KMS-11 (cell line): ENCODE measurements at regions not wholly inside any gene's neighbourhood (a gene's known extent, or its start where the extent isn't known, plus 50 kb on each side); places are given as distances from the start of the nearest gene placed in this dataset.
"Not testable (repeated sequence)": the region's sequence is repeated elsewhere in the genome, so short reads cannot be mapped to it uniquely, and the experiment has no call there.

Experiments
- H2AFZ ChIP-seq: fragments of 200-600 bp; sonication (generic); 2 replicates; pipeline ENCODE4 v1.6.1; 2016; ENCODE audit warnings: antibody characterized with exemption, mixed run types, low read depth
- H3K27ac ChIP-seq: fragments of 200-600 bp; sonication (generic); 2 replicates; pipeline ENCODE4 v1.6.1; 2016; ENCODE audit warnings: mild to moderate bottlenecking, mixed run types
- H3K27me3 ChIP-seq: fragments of 200-600 bp; sonication (generic); 2 replicates; pipeline ENCODE4 v1.6.1; 2017; ENCODE audit warnings: mild to moderate bottlenecking, low read depth, mixed run types, moderate library complexity; ENCODE audit not compliant: insufficient read depth
- H3K36me3 ChIP-seq: fragments of 200-600 bp; sonication (generic); 2 replicates; pipeline ENCODE4 v1.6.1; 2017; ENCODE audit warnings: mild to moderate bottlenecking, mixed run types; ENCODE audit not compliant: insufficient read depth
- H3K4me1 ChIP-seq: fragments of 200-600 bp; sonication (generic); 2 replicates; pipeline ENCODE4 v1.6.1; 2016; ENCODE audit warnings: mild to moderate bottlenecking, low read depth, mixed run types; ENCODE audit not compliant: poor library complexity, severe bottlenecking
- H3K4me2 ChIP-seq: fragments of 200-600 bp; sonication (generic); 2 replicates; pipeline ENCODE4 v1.7.0; 2016; ENCODE audit warnings: mild to moderate bottlenecking, mixed run types
- H3K4me3 ChIP-seq: fragments of 200-600 bp; sonication (generic); IDR thresholded peaks from 2 replicates; pipeline ENCODE4 v1.6.1; 2017; ENCODE audit warnings: low read depth, low read length, mixed read lengths; ENCODE audit not compliant: insufficient read depth
- H3K79me2 ChIP-seq: fragments of 200-600 bp; sonication (generic); 2 replicates; pipeline ENCODE4 v1.6.1; 2016; ENCODE audit warnings: low read depth, mixed run types; ENCODE audit not compliant: insufficient read depth
- H3K9ac ChIP-seq: fragments of 200-600 bp; sonication (generic); 2 replicates; pipeline ENCODE4 v1.6.1; 2016; ENCODE audit warnings: mild to moderate bottlenecking, mixed run types
- H4K20me1 ChIP-seq: fragments of 200-600 bp; sonication (generic); 2 replicates; pipeline ENCODE4 v1.6.1; 2016; ENCODE audit warnings: mild to moderate bottlenecking, mixed run types; ENCODE audit not compliant: insufficient read depth
- CTCF ChIP-seq: fragments of 200-600 bp; sonication (generic); conservative IDR thresholded peaks from 2 replicates; pipeline ENCODE4 v1.6.1; 2017; ENCODE audit warnings: low read depth, mild to moderate bottlenecking, antibody characterized with exemption, low read length, moderate library complexity, mixed read lengths

DNA sequence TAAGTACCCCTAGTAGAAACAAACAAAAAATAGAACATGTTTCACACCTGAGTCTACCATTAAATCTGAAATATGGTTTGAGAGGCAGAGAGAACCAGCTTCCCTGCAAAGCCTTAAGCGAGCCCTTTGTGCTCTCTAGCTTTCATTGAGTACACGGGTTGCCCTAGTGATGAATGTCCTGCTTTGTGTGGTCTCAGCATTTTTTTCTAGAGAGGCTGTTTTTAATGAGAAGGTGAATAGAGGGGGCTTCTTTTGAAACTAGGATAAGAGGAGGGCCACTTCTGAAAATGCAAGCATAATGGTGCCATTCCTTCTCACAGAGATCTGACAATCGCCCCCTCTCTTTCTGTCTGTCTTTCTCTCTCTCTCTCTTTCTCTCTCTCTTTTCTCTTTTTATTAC, 131.3 kb downstream of the MACIR start:
- H3K36me3 ChIP-seq: no peaks in the 10 kb centered on the region
- H4K20me1 ChIP-seq: no peaks in the 10 kb centered on the region
- H3K27ac ChIP-seq: no peak overlapping the region
- H3K4me1 ChIP-seq: peaks cover 15% of the 10 kb centered on the region
- no peak overlapping the region for H3K4me2 ChIP-seq
- H3K79me2 ChIP-seq: no peaks in the 10 kb centered on the region
- no peak overlapping the region for H2AFZ ChIP-seq
- no peak overlapping the region for H3K9ac ChIP-seq
- H3K4me3 ChIP-seq: no peak overlapping the region
- no peaks in the 10 kb centered on the region for H3K27me3 ChIP-seq
- TF ChIP-seq CTCF: no peak

- Histone ChIP-seq H3K9ac (no peak overlapping the region), H3K4me2 (no peak overlapping the region), H3K4me1 (peaks cover 15% of the 10 kb centered on the region), H4K20me1 (no peaks in the 10 kb centered on the region), H2AFZ (no peak overlapping the region), H3K27me3 (no peaks in the 10 kb centered on the region), H3K36me3 (no peaks in the 10 kb centered on the region), H3K27ac (no peak overlapping the region), H3K79me2 (no peaks in the 10 kb centered on the region), H3K4me3 (no peak overlapping the region)
- TF ChIP-seq CTCF: no peak
Observed at GRCh38 chr5:103389357-103389756, 130.8 kb downstream of the MACIR start.

DNA sequence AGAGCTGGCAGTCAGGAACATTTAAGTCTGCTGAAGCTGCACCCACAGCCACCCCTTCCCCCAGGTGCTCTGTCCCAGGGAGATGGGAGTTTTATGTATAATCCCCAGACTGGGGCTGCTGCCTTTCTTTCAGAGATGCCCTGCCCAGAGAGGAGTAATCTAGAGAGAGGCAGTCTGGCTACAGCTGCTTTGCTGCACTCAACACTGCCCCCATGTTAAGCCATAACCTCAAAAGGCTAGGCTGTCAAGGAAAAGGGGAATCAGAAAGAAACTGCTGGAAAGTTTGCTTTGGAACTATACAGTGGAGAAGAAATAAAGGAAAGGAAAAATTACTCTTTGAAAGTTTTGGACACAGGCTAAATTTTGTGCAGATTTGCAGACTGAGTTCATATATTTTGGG, 127.2 kb downstream of the MACIR start:
- H3K4me3 ChIP-seq: no peak overlapping the region
- H3K4me1 ChIP-seq: no peaks in the 10 kb centered on the region
- H4K20me1 ChIP-seq: no peaks in the 10 kb centered on the region
- H3K79me2 ChIP-seq: no peaks in the 10 kb centered on the region
- no peak overlapping the region for H2AFZ ChIP-seq
- no peak overlapping the region for H3K4me2 ChIP-seq
- H3K27ac ChIP-seq: no peak overlapping the region
- H3K9ac ChIP-seq: no peak overlapping the region
- no peaks in the 10 kb centered on the region for H3K27me3 ChIP-seq
- H3K36me3 ChIP-seq: no peaks in the 10 kb centered on the region
- TF ChIP-seq CTCF: no peak

DNA sequence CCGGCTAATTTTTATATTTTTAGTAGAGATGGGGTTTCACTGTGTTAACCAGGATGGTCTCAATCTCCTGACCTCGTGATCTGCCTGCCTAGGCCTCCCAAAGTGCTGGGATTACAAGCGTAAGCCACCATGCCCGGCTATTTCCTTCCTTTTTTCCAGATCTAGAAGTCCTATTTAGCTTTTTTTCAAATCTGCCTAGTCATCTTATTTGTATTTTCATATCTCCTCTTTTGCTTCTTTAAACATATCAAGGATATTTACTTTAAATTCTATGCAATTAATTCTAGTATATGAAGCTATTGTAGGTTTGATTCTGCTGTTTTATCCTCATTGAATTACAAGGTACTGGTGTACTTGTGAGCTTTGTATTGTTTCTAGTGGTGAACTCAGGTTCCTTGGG, 119.1 kb downstream of the MACIR start:
- not testable (repeated sequence) for H3K27me3 ChIP-seq, H3K36me3 ChIP-seq, H3K79me2 ChIP-seq, H3K4me3 ChIP-seq, H3K4me1 ChIP-seq, H2AFZ ChIP-seq, H3K9ac ChIP-seq, H4K20me1 ChIP-seq, H3K4me2 ChIP-seq, H3K27ac ChIP-seq

GRCh38 chr5:103375863-103376591, 117.5 kb downstream of the MACIR start:
- H3K4me2 ChIP-seq: no peak overlapping the region
- no peaks in the 10 kb centered on the region for H3K27me3 ChIP-seq
- no peak overlapping the region for H3K4me3 ChIP-seq
- no peaks in the 10 kb centered on the region for H3K4me1 ChIP-seq
- H3K36me3 ChIP-seq: no peaks in the 10 kb centered on the region
- no peak for TF ChIP-seq CTCF
- H2AFZ ChIP-seq: no peak overlapping the region
- H3K9ac ChIP-seq: no peak overlapping the region
- no peaks in the 10 kb centered on the region for H4K20me1 ChIP-seq
- H3K79me2 ChIP-seq: no peaks in the 10 kb centered on the region
- H3K27ac ChIP-seq: no peak overlapping the region
